Stomach (tissue), 8 donors: ENCODE measurements at regions not wholly inside any gene's neighbourhood (a gene's known extent, or its start where the extent isn't known, plus 50 kb on each side); places are given as distances from the start of the nearest gene placed in this dataset.

Experiments used
- DNase-seq, 2 donors: peaks; one replicate each; pipeline versions ENCODE4 v3.0.0 to v3.0.0-alpha.2; 2013 to 2019
- H3K27ac ChIP-seq, 5 donors: fragments of 200-600 bp in 4 of 5; sonication (generic) in 4 of 5; one replicate each; pipeline ENCODE4 v1.5.1; 2013 to 2019; ENCODE audit warnings: mild to moderate bottlenecking in 1 of 5, moderate library complexity in 1 of 5
- H3K27me3 ChIP-seq, 3 donors: fragments of 200-600 bp; sonication (generic); one replicate each; pipeline ENCODE4 v1.5.1; 2017 to 2019; ENCODE audit warnings: mixed run types in 1 of 3
- H3K36me3 ChIP-seq, 4 donors: fragments of 200-600 bp; sonication (generic); 1 replicate in 3 of 4; 2 replicates in 1 of 4; pipeline ENCODE4 v1.5.1; 2016 to 2019
- H3K4me1 ChIP-seq, 4 donors: fragments of 200-600 bp; sonication (generic); one replicate each; pipeline ENCODE4 v1.5.1; 2016 to 2019
- H3K4me3 ChIP-seq, 4 donors: fragments of 200-600 bp; sonication (generic) in 3 of 4; one replicate each; pipeline ENCODE4 v1.5.1; 2016 to 2019; ENCODE audit warnings: mild to moderate bottlenecking in 1 of 4
- H3K9me3 ChIP-seq, 4 donors: fragments of 200-600 bp; sonication (generic); one replicate each; pipeline ENCODE4 v1.5.1; 2016 to 2019
- EP300 ChIP-seq: sonication (generic); formaldehyde crosslinking; IDR thresholded peaks from one replicate; pipeline ENCODE4 v1.6.1; 2017; ENCODE audit warnings: antibody characterized with exemption
- POLR2A ChIP-seq, 4 donors: fragments of 450-650 bp; IDR thresholded peaks; one replicate each; pipeline ENCODE4 v1.6.1; 2016; ENCODE audit warnings: antibody characterized with exemption in 4 of 4, control low read depth in 2 of 4, mild to moderate bottlenecking in 1 of 4, moderate library complexity in 1 of 4
- POLR2AphosphoS5 ChIP-seq, 3 donors: sonication (generic); formaldehyde crosslinking; IDR thresholded peaks; one replicate each; pipeline ENCODE4 v1.6.1; 2016; ENCODE audit warnings: antibody characterized with exemption in 3 of 3
- WGBS, 5 donors: extraction: QIAGEN DNeasy Blood & Tissue Kit in 3 of 5; methylation state at CpG; one replicate each; pipeline versions ENCODE4 v1.1.5 to v1.1.7; 2013 to 2018; 5-methylcytosine and 5-hydroxymethylcytosine counted together
- intact Hi-C: fragments of 100-400 bp; cut with DNase I; formaldehyde crosslinking; loops from one replicate; pipeline ENCODE4 v1.15.1; 2023; ENCODE audit warnings: low total_unique reads
- TF ChIP-seq, protein P1 (sequence below), 7 experiments: fragments of 450-650 bp in 4 of 7; fragments of 200-600 bp in 3 of 7; sonication (generic) in 3 of 7; IDR thresholded peaks; one replicate each; pipeline ENCODE4 v1.5.1; 2016 to 2019; ENCODE audit warnings: antibody characterized with exemption in 7 of 7, control low read depth in 2 of 7, mild to moderate bottlenecking in 1 of 7
- donor health status: healthy with polysubstance abuse.
- donor health status: Bipolar disorder and iron deficiency.
- donor health status: healthy.

DNA sequence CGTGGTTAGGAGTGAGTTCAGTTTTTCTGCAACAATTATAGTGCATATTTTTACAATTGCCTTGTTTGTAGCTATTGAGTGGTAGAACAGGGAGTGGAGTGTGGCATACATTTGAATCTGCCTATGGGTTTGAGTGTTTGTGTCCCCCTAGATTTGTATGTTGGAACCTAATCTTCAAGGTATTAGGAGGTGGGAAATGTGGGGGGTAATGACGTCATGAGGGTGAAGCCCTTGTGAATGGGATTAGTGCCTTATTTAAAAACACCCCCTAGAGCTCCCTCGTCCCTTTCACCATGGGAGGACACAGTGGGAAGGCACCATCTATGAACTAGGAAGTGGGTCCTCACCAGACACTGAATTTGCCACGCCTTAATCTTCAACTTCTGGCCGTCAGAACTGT lies 819.6 kb downstream of the NLGN4X start:
- TF ChIP-seq POLR2AphosphoS5 (IDR thresholded peaks at IDR 0.05) (no peak), POLR2A (IDR thresholded peaks at IDR 0.05) (no peak), EP300 (no peak)
- TF ChIP-seq, protein P1, sequence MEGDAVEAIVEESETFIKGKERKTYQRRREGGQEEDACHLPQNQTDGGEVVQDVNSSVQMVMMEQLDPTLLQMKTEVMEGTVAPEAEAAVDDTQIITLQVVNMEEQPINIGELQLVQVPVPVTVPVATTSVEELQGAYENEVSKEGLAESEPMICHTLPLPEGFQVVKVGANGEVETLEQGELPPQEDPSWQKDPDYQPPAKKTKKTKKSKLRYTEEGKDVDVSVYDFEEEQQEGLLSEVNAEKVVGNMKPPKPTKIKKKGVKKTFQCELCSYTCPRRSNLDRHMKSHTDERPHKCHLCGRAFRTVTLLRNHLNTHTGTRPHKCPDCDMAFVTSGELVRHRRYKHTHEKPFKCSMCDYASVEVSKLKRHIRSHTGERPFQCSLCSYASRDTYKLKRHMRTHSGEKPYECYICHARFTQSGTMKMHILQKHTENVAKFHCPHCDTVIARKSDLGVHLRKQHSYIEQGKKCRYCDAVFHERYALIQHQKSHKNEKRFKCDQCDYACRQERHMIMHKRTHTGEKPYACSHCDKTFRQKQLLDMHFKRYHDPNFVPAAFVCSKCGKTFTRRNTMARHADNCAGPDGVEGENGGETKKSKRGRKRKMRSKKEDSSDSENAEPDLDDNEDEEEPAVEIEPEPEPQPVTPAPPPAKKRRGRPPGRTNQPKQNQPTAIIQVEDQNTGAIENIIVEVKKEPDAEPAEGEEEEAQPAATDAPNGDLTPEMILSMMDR (IDR thresholded peaks at IDR 0.05), result no peak
- WGBS, 5 donors, result 61 to 68% (median 63%) methylated on average over 5 of the region's 5 CpGs

DNA sequence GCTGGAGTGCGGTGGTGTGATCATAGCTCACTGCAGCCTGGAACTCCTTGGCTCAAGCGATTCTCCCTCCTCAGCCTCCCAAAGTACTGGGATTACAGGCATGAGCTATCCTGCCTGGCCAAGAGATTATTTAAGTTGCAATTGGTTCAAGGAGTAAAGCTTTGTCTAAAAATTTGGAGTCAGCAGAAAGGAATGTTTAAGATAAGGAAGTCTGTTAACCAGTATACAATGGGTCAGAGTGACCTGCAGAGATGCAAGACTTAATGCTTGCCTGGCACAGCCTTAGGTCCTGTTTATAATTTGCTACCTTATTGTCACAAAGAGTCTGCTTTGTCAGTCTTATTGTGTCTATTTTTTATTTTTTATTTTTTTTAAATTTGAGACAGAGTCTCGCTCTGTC lies 826.2 kb downstream of the NLGN4X start:
- H3K27me3 ChIP-seq, result no peaks in the 10 kb centered on the region
- TF ChIP-seq EP300, result no peak
- TF ChIP-seq, protein P1 (IDR thresholded peaks at IDR 0.05), result no peak
- TF ChIP-seq POLR2A (IDR thresholded peaks at IDR 0.05), result no peak
- TF ChIP-seq POLR2AphosphoS5 (IDR thresholded peaks at IDR 0.05), result no peak
- no peaks in the 10 kb centered on the region for H3K36me3 ChIP-seq
- no peaks in the 10 kb centered on the region for H3K4me1 ChIP-seq
- no peak for DNase-seq
- 86 to 97% (median 92%) methylated on average over 2 to 3 of the region's 3 CpGs for WGBS, 5 donors
- H3K9me3 ChIP-seq, result no peaks in the 10 kb centered on the region
- no peak overlapping the region for H3K27ac ChIP-seq
- H3K4me3 ChIP-seq, result no peak overlapping the region
- intact Hi-C loops, result no loop called here

More for the DNA sequence above, 819.6 kb downstream of the NLGN4X start:
- intact Hi-C loops, result no loop called here
- Histone ChIP-seq H3K27me3 (no peaks in the 10 kb centered on the region), H3K9me3 (no peaks in the 10 kb centered on the region), H3K36me3 (no peaks in the 10 kb centered on the region), H3K27ac (no peak overlapping the region), H3K4me3 (no peak overlapping the region), H3K4me1 (no peaks in the 10 kb centered on the region)
- no peak for DNase-seq

DNA sequence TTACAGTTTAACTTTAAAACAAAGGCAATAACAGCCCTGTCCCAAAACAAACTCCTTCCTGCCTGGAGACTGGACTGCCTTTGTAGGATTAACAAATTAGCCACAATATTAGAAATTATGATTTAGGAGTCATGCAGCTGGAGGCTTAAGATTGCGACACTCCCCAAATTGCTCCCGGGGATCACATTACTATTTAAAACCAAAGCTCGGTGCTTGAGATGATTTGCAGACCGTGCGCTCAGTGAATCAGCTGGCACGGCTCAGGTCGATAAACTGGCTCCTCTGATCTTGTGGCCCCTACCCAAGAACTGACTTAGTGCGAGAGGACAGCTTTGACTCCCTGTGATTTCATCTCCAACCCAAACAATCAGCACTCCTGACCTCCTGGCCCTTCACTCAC lies 829.3 kb downstream of the NLGN4X start:
- Histone ChIP-seq H3K27me3 (no peaks in the 10 kb centered on the region), H3K9me3 (no peaks in the 10 kb centered on the region), H3K4me1 (no peaks in the 10 kb centered on the region), H3K27ac (no peak overlapping the region), H3K36me3 (no peaks in the 10 kb centered on the region), H3K4me3 (no peak overlapping the region)
- intact Hi-C loops, result no loop called here
- WGBS, 5 donors, result 76 to 83% (median 78%) methylated on average over 8 of the region's 8 CpGs
- DNase-seq, result no peak
- TF ChIP-seq, protein P1 (IDR thresholded peaks at IDR 0.05), result no peak
- TF ChIP-seq EP300 (no peak), POLR2AphosphoS5 (IDR thresholded peaks at IDR 0.05) (no peak), POLR2A (IDR thresholded peaks at IDR 0.05) (no peak)

DNA sequence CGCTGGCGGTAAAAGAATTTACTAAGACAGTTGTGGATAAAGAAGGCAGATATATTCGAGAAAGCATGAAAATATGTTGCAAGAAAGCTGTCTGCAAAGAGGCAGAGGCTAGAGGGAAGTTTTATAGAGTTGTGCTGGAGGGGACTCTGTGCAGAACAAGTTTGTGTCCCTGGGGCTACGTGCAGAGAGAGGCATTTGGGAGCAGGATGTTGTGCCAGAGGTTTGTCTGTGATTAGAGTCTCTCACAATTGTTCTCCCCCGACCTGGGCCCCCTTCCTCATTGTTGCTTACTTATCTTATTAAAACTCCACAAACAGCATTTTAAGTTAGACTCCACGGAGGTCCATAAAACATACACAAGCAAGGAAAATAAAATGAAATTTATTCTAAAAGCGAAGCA lies 831.3 kb downstream of the NLGN4X start:
- TF ChIP-seq, protein P1 (IDR thresholded peaks at IDR 0.05), result no peak
- no peak for TF ChIP-seq EP300
- Histone ChIP-seq H3K27me3 (no peaks in the 10 kb centered on the region), H3K36me3 (no peaks in the 10 kb centered on the region), H3K9me3 (no peaks in the 10 kb centered on the region), H3K4me3 (no peak overlapping the region), H3K4me1 (no peaks in the 10 kb centered on the region), H3K27ac (no peak overlapping the region)
- DNase-seq, result no peak
- WGBS, 5 donors, result 49 to 57% (median 54%) methylated on average over 7 of the region's 7 CpGs
- intact Hi-C loops, result no loop called here
